ENCODE measurements at regions not wholly inside any gene's neighbourhood (a gene's known extent, or its start where the extent isn't known, plus 50 kb on each side); places are given as distances from the start of the nearest gene placed in this dataset.
"Not testable (repeated sequence)": the region's sequence is repeated elsewhere in the genome, so short reads cannot be mapped to it uniquely, and the experiment has no call there.

DNA sequence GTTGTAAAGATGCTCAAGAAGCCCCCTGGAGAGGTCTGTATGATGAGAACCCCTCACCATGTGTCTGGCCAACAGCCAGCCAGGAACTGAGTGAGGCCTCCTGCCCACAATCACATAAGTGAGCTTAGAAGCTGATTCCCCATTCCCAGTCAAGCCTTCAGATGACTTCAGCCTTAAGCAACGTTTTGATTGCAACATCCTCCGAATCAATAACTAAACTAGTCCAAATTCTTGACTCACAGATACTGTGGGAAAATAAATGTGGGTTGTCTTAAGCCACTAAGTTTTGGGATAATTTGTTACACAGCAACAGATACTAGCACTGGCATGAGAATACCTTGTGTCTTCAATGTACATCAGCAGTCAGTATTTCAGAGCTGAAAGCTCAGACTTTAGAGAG lies 54.5 kb upstream of the HS3ST4 start:
- DNase-seq (ENCODE audit: low read depth) = peak; percentile 41

DNA sequence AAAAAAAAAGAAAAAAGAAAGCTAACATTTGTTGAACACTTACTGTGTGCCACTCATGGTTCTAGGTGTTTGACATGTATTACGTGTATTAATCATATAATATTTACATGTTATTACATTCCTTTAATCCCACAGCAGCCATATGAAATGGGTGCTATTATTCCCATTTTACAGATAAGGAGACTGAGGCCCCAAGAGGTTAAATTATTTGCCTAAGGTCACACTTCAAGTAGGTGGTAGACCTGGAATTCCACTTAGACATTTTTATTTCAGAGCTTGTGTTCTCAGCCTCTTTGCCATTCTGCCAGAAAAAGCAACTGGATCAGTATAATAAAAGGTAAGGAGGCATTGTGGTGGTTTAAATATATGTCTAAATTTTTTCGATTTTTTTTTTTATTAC lies 55.1 kb upstream of the HS3ST4 start:
- DNase-seq (ENCODE audit: low read depth) = no peak

DNA sequence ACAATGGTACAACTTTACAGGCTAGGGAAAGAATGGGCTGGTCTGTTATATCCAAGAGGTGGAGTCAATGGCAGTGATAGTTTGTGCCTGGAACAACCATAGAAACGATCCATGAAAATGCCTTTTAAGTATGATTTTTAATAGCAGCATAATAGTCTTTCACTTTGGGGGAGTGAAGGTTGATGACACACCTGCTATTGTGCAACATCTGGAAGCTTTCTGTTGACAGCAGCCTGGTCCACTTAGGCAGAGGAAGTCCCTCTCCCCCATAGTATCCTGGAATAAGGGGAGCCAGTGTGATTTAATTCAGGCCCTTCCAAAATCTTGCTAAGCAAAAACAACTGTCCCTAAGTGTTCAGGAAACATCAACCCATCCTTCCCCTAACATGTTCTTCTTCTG lies 56.3 kb upstream of the HS3ST4 start:
- no peak for DNase-seq (ENCODE audit: low read depth)

DNA sequence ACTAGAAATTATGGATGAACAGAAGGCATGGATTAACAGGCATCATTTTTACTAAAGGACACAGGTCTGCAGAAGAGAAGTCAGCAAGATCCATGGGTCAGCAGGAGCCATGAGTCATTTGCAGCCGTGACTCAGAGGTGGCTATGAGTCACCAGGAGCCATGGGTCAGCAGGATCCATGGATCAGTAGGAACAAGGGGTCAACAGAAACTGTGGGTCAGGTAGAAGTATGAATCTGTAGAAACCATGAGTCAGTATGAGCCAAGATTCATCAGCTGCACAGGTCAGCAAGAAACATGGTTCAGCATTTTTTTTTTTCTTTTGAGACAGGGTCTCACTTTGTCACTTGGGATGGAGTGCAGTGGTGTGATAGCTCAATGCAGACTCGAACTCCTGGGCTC lies 58.2 kb upstream of the HS3ST4 start:
- peak; percentile 80 for DNase-seq (ENCODE audit: low read depth)

DNA sequence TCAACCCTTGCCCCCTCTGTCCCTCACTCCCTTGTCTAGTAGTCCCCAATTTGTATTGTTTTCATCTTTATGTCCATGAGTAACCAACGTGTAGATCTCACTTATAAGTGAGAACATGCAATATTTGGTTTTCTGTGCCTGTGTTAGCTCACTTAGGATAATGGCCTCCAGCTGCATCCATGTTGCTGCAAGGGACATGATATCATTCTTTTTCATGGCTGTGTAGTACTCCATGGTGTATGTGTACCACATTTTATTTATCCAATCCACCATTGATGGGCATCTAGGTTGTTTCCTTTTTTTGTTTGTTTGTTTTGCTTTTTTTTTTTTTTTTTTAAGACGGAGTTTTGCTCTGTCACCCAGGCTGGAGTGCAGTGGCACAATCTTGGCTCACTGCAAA lies 63.0 kb upstream of the HS3ST4 start:
- DNase-seq (ENCODE audit: low read depth) = no peak

DNA sequence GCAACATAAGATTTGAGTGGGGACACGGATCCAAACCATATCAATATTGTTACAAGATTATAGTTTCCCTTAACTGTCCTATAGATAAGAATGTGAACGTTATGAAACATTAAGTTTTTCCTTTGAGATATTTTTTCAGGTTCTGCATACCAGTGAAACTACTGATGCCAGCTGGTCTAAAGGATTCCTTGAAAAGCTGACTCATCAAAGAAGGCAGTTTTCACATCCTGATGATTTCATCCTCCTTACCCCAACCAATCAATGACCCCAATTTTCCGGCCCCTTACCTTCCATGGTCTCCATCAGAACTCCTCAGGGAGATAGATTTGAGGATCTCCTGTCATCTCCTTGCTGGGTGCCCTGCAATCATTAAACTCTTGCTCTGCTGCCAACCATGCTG lies 64.1 kb upstream of the HS3ST4 start:
- DNase-seq (ENCODE audit: low read depth) = no peak

DNA sequence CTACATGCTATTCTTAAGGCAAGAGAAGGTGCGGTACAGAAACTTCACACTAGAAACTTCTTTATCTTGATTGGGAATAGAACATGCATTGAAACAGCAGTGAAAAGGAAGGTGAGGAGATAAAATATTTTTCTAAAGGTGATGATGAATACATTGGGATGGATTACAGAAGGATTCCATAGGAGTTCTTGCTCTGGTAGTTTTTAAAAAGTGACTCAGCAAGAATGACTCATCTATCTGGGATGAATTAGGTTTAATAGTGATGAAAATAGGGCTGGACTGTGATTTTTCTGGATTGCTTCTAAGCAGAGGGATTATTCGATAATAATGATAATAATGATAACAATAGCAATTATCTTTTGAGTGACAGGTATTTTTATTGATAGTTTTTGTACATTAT lies 65.6 kb upstream of the HS3ST4 start:
- peak; percentile 23 for DNase-seq (ENCODE audit: low read depth)

DNA sequence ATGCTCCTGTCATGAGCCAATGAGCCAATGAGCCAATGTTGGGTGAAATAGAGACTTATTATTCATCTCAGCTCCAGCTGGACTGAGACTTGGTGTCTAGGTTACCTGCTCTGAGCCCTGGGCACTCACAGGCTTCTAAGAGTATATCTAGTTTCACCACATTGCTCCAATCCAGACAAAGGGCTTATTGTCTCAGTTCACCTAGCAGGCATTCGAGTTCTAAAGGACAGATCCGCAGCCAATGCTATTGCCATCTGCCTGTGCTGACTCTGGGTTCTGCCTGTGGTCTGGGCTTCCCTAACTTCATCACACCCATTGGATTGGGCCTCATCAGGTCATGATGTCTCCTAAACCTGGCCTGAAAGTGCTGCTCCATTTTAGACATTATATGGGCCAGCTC lies 66.1 kb upstream of the HS3ST4 start:
- no peak for DNase-seq (ENCODE audit: low read depth)

DNA sequence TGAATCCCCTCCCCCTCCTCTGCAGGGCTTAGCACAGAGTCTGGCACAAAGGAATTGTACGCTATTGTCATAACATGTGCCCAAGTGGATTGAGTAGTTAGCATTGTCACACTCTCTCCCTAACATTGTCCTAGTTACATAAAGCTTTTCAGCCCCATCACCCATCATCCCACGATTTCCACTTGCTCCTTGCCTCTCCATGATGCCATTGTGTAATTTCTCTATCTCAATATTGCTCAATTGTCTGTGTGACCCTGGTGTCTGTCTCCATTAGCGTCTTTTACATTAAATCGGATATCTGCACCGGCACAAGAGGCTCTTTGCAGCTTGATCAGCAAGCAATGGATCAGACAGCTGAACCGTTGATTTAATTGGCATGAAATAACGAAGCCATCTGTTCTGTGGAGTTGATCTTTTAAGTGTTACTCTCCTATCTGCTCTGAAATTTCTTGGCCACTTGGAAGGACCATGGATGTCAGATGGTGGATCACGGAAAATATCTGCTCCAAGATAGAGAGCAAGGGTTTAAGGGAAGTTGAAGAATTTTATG lies 77.0 kb upstream of the HS3ST4 start:
- DNase-seq (ENCODE audit: low read depth) = no peak

DNA sequence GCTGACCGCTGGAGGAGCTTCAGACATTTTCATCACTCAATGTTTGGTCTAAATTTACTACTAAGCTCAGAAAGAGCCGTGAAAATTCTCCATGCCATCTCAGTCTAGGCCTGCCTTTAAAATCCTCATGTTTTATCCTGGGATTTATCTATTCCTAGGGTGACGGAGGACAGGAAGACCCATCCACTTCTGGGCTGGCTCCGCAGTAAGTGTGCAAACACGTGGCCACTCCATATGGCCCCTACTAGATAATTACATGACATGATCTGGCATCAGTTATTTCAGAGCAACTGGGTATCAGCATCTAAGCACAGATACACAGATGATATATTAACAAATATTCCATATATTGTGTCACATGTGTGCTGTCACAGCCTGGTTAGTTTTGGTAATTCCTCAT lies 77.8 kb upstream of the HS3ST4 start:
- DNase-seq (ENCODE audit: low read depth) = no peak

DNA sequence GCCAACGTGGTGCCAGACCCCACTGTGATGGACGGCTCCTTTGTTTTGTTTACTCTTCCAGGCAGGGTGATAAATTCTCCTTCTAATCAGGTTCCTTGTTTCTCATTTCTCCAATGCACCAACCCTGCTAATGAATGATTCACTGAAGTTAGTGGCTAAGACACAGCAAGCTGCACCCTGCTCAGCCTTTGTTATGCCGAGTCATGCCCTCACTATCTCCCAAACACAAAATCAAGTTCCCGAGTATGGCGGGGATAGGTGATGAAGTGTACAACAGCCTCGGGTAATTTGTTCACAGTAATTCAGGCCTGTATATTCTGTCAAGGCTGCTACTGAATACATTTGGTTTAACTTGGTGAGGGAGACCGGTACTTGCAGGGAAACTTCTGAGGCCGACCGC lies 83.8 kb upstream of the HS3ST4 start:
- DNase-seq (ENCODE audit: low read depth) = no peak

DNA sequence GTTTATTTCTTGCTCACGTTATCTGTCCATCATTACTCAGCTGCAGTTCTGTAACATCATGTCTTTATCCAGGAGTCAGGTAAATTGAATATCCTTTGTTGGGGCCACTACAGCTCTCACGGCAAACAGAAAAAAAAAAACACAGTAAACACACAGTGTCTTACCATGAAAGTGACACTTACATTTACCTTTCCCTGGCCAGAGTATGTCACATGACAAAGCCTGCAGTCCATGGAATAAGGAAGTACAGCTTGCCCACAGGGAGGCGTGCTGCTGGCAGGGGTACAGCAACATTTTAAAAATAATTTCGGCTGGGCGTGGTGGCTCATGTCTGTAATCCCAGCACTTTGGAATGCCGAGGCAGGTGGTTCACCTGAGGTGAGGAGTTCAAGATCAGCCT lies 85.7 kb upstream of the HS3ST4 start:
- no peak for DNase-seq (ENCODE audit: low read depth)

DNA sequence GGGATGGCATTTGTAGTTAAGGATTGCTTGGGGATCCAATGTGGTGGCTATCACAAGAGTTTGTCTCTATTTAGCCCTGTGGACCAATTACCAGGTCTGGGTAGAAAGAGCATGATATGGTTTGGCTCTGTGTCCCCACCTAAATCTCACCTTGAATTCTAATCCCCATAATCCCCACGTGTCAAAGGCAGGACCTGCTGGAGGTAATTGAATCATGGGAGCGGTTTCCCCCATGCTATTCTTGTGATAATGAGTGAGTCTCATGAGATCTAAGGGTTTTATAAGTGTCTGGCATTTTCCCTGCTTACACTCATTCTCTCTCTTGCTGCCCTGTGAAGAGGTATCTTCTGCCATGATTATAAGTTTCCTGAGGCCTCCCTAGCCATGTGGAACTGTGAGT lies 86.4 kb upstream of the HS3ST4 start:
- no peak for DNase-seq (ENCODE audit: low read depth)

DNA sequence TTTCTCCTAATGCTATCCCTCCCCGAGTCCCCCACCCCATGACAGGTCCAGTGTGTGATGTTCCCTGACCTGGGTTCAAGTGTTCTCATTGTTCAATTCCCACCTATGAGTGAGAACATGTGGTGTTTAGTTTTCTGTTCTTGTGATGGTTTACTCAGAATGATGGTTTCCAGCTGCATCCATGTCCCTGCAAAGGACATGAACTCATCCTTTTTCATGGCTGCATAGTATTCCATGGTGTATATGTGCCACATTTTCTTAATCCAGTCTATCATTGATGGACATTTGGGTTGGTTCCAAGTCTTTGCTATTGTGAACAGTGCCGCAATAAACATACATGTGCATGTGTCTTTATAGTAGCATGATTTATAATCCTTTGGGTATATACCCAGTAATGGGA lies 90.5 kb upstream of the HS3ST4 start:
- DNase-seq (ENCODE audit: low read depth) = not testable (repeated sequence)

DNA sequence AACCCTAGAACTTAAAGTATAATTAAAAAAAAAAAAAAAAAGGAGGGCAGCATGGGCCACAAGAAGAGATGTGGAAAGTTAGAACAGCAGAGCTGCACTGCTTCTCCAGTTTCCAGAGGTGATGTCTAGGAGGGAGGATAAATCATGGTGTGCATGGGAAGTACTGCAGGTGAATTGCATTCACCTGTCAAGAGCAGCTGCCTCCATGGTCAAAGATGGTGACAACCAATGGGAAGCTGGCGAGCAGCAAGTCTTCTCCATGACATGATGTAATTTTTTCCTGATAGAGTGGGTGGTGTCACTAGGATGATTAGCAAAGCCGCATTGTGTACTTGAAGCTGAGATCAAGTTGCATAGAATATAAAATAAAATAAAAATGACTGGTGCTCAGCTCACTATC lies 95.6 kb upstream of the HS3ST4 start:
- DNase-seq (ENCODE audit: low read depth) = no peak

DNA sequence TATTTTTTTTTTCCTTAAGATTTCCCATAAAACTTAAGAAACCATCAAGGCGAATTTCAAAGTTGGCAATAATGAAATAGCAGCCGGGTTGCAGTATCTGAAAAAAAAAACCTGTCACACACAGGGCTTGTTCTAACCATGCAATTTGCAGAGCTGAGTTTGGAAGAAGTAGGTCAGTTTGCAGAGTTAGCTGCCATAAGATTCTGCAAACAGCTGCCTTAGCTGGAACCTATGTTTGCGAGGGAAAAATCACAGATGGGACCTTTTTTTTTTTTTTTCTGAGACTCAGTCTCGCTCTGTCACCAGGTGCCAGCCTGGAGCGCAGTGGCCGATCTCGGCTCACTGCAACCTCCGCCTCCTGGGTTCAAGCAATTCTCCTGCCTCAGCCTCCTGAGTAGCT lies 98.5 kb upstream of the HS3ST4 start:
- no peak for DNase-seq (ENCODE audit: low read depth)

DNA sequence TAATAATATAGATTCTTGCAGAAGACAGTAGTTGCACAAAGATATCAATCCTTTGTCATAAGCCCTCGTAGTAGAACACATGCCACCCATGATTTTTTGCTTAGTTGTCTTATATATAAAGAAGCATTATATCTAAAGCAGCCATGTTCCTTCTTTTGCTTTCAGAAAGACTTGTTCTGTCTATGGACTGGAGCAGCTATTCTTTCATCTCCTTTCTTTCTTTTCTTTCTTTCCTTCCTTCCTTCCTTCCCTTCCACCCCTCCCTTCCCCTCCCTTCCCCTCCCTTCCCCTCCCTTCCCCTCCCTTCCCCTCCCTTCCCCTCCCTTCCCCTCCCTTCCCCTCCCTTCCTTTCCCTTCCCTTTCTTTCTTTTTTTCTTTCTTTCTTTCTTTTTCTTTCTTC lies 104.0 kb upstream of the HS3ST4 start:
- DNase-seq (ENCODE audit: low read depth) = no peak

DNA sequence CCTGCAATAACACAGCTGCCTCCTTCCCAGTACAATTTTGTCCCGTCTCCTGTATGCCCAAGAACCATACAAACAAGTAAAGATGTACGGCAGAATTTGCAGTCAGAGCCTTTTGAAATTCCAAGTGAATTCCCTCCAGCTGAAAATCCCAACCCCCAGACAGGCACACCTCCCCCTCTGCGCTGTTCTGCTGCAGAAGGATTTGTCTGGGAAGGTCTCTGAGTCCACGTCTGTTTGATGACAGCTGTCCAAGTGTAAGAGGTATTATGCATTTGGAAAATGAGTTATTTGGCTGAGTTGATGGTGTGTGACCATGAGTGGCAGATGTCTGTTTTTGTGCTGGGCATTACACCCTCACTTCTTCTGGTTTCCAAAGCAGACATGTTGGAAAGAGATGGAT lies 104.9 kb upstream of the HS3ST4 start:
- no peak for DNase-seq (ENCODE audit: low read depth)

DNA sequence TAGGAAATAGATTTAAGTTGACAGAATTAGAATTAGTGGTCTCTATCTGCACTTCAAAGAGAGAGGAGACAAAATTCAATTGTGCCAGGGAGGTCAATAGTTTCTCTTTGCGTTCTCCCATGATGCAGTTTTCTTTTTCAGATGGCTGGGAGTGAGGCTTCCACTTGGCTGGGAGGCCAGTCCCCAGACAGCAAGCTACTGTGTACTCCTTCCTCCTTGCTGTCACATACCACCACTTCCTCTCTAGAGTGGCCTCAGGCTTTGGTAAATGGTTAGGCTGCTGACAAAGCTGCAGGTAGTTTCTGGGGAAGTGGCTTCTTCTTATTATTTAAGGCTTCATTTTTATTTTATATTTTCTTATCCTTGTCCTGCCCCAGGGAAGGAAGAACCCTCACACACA lies 106.2 kb upstream of the HS3ST4 start:
- DNase-seq (ENCODE audit: low read depth) = no peak

DNA sequence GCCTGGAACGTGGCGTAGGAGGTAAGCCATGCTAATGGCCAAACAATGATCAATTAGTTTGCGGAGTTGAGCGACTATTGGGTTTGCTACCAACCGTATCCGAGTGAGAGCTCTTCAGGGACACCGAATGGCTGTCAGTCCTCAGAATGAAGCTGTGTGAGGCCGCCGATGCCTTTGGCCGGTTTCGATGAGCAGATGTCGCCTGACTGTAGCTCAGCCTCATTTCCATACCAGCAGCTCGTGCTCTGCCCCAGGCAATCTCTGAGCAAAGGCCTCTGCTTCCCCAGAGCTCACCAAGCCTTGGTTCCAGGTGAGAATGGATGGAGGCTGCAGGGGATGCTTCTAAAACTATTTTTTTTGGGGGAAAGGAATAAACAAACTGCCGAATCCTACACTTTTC lies 111.7 kb upstream of the HS3ST4 start:
- DNase-seq (ENCODE audit: low read depth) = no peak

DNA sequence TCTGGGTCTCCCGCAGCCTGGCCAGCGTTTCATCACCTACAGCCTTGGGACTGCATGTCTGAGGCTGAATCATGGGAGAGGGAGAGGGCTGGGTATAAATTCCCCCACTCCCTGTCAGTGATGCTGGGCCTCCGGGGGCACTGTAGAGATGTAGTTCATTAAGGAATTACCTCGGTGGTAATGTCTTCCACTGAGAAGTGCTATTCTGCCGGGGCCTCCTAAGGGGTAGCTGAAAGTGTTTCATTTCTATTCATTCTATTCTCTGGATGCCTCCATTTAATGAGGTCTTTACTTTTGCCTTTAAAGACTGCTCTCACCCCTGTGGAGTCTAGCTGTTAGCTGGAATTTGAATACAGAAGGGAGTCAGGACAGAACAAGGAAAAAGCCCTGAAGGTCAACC lies 116.4 kb upstream of the HS3ST4 start:
- no peak for DNase-seq (ENCODE audit: low read depth)

DNA sequence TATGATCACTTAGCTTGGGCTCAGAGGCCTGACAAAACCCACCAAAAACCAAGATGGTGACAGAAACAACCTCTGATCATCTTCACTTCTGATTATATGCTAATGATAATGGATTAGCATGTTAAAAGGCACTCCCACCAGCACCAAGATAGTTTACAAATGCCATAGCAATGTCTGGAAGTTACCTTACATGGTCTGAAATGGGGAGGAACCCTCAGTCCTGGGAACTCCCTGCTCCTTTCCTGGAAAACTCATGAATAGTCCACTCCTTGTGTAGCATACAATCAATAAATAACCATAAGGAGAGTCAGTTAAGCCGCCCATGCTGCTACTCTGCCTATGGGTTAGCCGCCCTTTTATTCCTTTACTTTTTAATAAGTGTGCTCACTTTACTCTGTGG lies 120.0 kb upstream of the HS3ST4 start:
- no peak for DNase-seq (ENCODE audit: low read depth)

DNA sequence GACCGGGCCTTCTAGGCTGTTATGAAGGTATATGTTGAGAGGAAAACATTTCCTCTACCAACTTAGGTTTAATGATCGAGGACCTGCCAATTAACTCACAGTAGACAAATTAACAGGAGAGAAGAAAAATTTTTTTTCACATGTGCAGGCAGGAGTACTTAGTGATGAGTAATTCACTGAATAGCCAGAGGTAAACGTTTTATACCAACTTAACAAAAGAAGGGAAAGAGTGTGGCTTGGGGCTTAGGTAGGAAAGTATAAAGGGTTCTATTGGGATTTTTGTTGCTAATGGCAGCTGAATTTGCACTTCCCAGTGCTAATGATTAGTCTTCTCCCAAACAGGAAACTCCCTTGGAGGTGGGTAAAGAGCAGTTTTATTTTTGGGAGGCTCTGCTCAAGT lies 121.6 kb upstream of the HS3ST4 start:
- no peak for DNase-seq (ENCODE audit: low read depth)

DNA sequence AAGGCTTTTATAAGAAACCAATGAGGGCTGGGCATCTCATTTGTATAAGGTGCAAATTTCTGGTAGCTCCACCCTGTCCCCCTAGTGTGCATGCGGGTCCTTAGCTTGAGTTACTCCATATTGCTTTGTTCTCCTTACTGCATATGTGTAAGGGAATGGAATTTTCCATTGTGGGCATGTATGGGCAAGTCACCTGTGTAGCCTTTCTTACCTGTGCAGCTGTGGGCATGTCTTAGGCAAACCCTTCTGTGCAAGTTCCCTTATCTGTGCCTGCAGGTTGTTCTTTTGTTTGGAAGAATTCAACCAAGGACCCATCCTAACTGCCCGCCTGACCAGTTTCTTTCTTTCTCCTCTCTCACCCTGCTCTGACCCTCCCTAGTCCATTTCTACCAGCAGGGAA lies 122.8 kb upstream of the HS3ST4 start:
- DNase-seq (ENCODE audit: low read depth) = no peak

DNA sequence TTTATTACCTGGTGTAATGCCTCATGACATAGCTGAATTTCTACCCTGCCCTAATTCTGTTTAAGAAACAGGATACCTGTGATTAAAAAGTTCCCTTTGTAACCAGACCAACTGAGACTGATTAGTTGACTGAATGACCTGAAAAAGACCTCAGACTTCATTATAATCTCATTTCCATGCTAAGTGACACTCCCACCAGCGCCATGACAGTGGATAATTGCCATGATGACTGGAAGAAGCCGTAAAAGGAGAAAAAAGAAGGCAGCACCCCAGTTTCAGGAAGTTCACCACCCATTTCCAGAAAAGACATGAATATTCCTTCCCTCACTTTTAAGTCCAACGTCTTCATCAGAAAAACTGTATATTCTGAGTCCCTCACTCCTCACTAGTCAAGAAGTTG lies 125.6 kb upstream of the HS3ST4 start:
- DNase-seq (ENCODE audit: low read depth) = no peak

All from renal cortical epithelial cell (primary cell).